ENCODE measurements at regions not wholly inside any gene's neighbourhood (a gene's known extent, or its start where the extent isn't known, plus 50 kb on each side); places are given as distances from the start of the nearest gene placed in this dataset.

DNA sequence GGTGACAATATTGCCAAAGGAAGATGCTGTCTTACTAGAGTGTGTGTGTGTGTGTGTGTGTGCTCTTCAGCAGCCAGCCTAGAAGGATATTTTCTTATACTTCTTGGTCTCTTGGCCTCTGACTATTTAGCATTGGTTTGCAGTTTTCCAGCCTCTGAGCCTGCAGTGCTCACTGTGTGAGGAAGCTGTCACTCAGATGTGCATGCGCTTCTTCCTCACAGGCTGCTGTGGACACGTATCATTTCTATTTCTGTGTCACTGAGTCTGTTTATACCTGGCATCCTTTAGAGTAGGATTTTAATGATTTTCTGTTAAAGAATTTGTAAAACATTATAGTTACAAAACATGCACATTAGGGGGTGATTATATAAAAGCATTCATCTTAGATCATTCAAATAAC lies 83.3 kb downstream of the ALDH8A1 start:
- H3K27ac ChIP-seq = no peak overlapping the region
- H3K4me1 ChIP-seq = no peaks in the 10 kb centered on the region
- no peaks in the 10 kb centered on the region for H3K27me3 ChIP-seq
- TF ChIP-seq, protein P1, sequence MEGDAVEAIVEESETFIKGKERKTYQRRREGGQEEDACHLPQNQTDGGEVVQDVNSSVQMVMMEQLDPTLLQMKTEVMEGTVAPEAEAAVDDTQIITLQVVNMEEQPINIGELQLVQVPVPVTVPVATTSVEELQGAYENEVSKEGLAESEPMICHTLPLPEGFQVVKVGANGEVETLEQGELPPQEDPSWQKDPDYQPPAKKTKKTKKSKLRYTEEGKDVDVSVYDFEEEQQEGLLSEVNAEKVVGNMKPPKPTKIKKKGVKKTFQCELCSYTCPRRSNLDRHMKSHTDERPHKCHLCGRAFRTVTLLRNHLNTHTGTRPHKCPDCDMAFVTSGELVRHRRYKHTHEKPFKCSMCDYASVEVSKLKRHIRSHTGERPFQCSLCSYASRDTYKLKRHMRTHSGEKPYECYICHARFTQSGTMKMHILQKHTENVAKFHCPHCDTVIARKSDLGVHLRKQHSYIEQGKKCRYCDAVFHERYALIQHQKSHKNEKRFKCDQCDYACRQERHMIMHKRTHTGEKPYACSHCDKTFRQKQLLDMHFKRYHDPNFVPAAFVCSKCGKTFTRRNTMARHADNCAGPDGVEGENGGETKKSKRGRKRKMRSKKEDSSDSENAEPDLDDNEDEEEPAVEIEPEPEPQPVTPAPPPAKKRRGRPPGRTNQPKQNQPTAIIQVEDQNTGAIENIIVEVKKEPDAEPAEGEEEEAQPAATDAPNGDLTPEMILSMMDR (IDR thresholded peaks at IDR 0.05) = no peak
- no peak overlapping the region for H3K9ac ChIP-seq (ENCODE audit: low read depth in 2 of 2, low read length in 2 of 2)
- H3K9me3 ChIP-seq = no peaks in the 10 kb centered on the region
- no peaks in the 10 kb centered on the region for H3K36me3 ChIP-seq
- intact Hi-C loops (cut with DNase I) = no loop called here
- no peak overlapping the region for H3K4me3 ChIP-seq
- DNase-seq = no peak

DNA sequence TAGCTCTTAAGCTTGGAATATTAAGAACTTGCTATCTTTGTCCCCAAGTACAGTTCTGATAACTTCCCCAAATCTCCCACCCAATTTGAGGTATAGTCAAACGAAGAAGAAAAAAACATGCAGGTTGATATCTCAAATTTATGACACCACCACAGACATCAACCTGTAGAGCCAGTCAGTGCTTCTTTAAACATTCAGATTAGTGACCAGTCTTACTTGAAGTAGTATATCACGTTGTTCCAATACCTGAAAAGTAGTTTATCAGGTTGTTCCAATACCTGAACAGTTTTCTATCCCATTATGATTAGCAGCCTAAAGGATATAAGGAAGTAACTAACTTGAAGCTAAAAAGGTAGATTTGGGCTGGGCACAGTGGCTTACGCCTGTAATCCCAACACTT lies 85.3 kb downstream of the ALDH8A1 start:
- Histone ChIP-seq H3K27me3 (no peaks in the 10 kb centered on the region), H3K36me3 (no peaks in the 10 kb centered on the region), H3K9me3 (no peaks in the 10 kb centered on the region), H3K4me1 (no peaks in the 10 kb centered on the region), H3K4me3 (no peak overlapping the region), H3K9ac (ENCODE audit: low read depth in 2 of 2, low read length in 2 of 2) (no peak overlapping the region), H3K27ac (no peak overlapping the region)
- intact Hi-C loops (cut with DNase I) = no loop called here
- TF ChIP-seq, protein P1 (IDR thresholded peaks at IDR 0.05) = no peak
- DNase-seq = no peak

DNA sequence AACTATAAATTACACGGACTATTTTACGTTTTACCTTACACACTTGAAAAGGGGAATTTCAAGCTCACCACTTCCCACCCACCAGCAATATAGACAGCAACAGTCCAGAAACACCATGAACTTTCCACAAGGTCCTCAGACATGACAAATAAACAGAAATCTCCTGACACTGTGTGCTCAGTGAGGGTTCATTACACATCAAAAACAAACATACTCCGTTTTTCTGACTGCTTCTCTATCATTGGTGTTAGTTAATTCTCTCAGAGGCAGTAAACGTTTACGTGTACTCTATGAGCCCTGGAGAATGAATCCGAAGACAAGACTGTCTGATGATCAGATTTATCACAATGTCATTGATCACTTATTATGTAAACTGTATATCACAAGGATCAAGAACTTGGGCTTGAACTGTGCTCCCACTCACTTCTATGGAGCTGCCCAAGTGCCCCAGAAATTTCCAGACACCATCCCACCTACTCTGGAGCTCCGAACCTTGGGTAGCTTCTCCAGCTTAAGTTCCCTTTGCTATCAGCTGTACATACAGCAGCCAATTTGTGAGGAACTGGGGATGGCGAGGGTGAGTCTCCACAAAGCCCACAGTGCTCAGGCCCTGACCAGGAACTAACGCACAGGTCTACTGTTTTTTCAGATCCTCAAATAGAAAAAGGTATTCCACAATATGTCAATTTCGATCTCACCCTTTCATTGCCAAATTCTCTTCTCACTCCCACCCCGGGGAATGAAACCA lies 86.0 kb downstream of the ALDH8A1 start:
- no peaks in the 10 kb centered on the region for H3K9me3 ChIP-seq
- no peak for DNase-seq
- TF ChIP-seq, protein P1 (IDR thresholded peaks at IDR 0.05) = no peak
- no peak overlapping the region for H3K9ac ChIP-seq (ENCODE audit: low read depth in 2 of 2, low read length in 2 of 2)
- no peaks in the 10 kb centered on the region for H3K36me3 ChIP-seq
- no peak overlapping the region for H3K27ac ChIP-seq
- H3K4me1 ChIP-seq = no peaks in the 10 kb centered on the region
- intact Hi-C loops (cut with DNase I) = no loop called here
- no peak overlapping the region for H3K4me3 ChIP-seq
- no peaks in the 10 kb centered on the region for H3K27me3 ChIP-seq

DNA sequence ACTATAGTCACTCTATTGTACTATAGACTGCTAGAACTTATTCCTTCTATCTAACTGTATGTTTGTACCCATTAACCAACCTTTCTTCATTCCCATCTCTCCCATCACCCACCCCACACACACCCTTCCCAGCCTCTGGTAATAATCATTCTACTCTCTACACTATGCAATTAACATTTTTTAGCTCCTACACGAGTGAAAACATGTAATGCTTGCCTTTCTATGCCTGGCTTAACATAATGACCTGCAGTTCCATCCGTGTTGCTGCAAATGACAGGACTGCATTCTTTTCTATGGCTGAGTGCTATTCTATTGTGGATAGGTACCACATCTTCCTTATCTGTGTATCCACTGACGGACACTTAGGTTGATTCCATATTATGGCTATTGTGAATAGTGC lies 95.5 kb downstream of the ALDH8A1 start:
- Histone ChIP-seq H3K27ac (no peak overlapping the region), H3K9me3 (no peaks in the 10 kb centered on the region), H3K4me3 (no peak overlapping the region), H3K4me1 (no peaks in the 10 kb centered on the region), H3K9ac (ENCODE audit: low read depth in 2 of 2, low read length in 2 of 2) (no peak overlapping the region), H3K27me3 (no peaks in the 10 kb centered on the region), H3K36me3 (no peaks in the 10 kb centered on the region)
- intact Hi-C loops (cut with DNase I) = no loop called here
- TF ChIP-seq, protein P1 (IDR thresholded peaks at IDR 0.05) = no peak
- DNase-seq = no peak

DNA sequence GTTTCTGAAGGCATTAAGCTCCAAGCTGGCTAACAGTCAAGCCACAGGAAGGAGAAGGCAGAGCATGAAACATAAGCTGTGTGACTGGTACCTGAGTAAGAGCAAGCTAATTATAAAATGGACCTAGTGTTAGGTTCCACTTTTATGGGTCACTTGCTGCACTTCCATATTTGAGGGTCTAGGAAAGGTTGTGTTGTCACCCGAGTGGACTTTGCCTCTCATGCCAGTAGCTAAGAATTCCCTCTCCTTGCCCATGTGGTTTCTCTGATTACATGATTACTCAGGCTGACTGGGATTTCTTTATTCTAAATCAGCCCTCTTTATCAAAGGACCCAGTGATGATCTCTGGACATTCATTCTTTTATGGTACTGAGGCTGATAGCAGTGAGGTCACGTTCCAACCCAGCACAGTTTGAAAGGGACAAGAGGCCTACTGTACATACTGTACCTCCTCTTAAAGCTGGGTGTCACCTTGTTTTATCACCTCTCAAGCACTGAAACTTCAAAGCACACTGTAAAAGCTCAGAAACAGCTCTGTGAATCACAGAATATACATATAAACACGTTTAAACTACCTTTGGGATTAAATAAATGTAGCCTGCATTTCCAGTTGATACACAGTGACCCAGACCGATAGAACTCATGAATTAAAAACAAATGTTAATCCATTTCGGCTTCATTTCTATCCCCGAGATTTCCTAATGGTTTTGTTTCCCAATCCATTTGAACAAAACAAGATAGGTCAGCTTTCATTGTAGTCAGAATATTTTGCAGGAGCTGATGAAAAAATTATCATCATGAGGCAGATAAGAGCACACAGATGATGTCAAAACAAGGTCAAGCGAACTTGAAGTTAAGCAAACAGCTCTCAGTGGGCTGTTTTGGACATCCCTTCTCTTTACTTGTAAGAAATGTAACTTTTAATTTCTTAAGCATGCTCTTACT lies 96.5 kb downstream of the ALDH8A1 start:
- H3K4me3 ChIP-seq = no peak overlapping the region
- no peaks in the 10 kb centered on the region for H3K27me3 ChIP-seq
- peak overlapping the region; percentile 29 for H3K27ac ChIP-seq
- no peak overlapping the region for H3K9ac ChIP-seq (ENCODE audit: low read depth in 2 of 2, low read length in 2 of 2)
- DNase-seq = peak; percentile 59
- intact Hi-C loops (cut with DNase I) = no loop called here
- no peaks in the 10 kb centered on the region for H3K4me1 ChIP-seq
- TF ChIP-seq, protein P1 (IDR thresholded peaks at IDR 0.05) = no peak
- no peaks in the 10 kb centered on the region for H3K9me3 ChIP-seq
- H3K36me3 ChIP-seq = no peaks in the 10 kb centered on the region

Measured in colonic mucosa (tissue), 4 donors.